Skin epidermis (tissue), 12 donors: ENCODE measurements at regions not wholly inside any gene's neighbourhood (a gene's known extent, or its start where the extent isn't known, plus 50 kb on each side); places are given as distances from the start of the nearest gene placed in this dataset.

Experiments used
- H3K27ac ChIP-seq, 21 experiments: fragments of 200-600 bp; sonication (generic) in 11 of 21; one replicate each; pipeline ENCODE4 v1.5.0; 2020; ENCODE audit warnings: mild to moderate bottlenecking in 3 of 21, inconsistent platforms in 2 of 21, moderate library complexity in 2 of 21
- H3K4me3 ChIP-seq, 7 experiments: fragments of 200-600 bp; sonication (generic) in 2 of 7; one replicate each; pipeline ENCODE4 v1.5.0; 2020; ENCODE audit warnings: inconsistent platforms in 2 of 7, mild to moderate bottlenecking in 2 of 7, moderate library complexity in 1 of 7

DNA sequence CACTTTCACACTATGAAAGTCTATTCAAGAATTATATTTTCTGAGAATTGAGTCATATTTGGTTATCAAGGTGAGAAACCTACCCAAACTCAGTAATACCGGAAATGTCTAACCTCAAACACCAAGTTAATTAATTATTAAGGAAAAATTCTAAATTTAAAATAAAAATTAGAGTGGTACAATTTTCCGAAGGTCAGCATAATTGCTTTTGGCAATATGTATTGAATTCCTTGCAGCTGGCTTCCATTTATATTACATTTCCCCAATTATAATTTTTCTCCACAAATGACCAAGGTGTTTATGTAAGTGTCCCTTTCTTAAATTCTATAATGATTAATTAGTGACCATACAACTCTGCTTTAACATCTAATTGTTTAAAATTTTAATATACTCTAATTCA is 316.0 kb upstream of the IRAK1BP1 start:
- no peak overlapping the region for H3K27ac ChIP-seq
- H3K4me3 ChIP-seq = no peak overlapping the region

DNA sequence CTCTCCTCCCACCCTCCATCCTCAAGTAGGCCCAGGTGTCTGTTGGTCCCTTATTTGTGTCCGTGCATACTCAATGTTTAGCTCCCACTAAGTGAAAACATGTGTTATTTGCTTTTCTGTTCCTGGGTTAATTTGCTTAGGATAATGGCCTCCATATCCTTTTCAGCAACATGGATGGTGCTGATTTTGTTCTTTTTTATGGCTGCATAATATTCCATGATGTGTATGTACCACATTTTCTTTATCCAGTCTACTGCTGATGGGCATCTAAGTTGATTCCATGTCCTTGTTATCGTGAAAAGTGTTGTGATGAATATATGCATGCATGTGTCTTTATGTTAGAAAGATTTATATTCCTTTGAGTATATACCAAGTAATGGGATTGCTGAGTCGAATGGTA is 314.9 kb upstream of the IRAK1BP1 start:
- Histone ChIP-seq H3K27ac (no peak overlapping the region), H3K4me3 (no peak overlapping the region)

DNA sequence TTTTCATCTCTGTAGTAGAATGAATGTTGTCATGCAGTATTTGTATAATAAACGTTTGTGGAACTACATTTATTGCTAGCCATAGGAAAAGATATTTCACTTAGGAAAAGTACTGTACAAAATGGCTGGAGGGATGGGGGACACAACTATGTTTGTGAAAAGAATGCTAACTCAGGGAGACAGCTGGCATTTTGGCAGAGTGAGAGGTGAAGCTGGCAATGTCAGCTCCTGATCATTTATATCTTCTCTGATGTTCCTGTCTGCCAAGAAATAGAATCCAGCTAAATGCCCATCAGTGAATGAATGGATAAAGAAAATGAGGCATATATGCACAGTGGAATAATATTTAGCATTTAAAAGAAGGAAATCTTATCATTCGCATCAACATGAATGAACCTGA is 313.0 kb upstream of the IRAK1BP1 start:
- Histone ChIP-seq H3K27ac (no peak overlapping the region), H3K4me3 (no peak overlapping the region)

DNA sequence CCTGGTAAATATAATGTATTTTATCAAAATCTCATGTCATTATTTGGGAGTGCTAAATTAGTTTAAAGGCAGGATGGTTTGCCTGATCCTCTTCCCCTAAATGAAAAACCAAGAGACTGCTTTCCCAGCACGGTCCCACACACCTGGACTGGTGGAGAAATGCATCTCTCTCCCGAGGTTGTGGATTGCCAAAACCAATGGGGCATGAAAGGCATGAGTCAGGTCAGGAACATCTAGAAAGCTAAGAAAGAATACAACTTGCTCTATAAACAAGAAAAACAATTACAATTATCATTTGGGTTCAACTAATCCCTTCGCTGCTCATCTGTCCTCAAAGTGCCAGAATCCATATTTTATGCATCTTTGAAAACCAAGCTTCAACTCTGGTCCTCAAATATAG is 308.3 kb upstream of the IRAK1BP1 start:
- Histone ChIP-seq H3K27ac (no peak overlapping the region), H3K4me3 (no peak overlapping the region)

DNA sequence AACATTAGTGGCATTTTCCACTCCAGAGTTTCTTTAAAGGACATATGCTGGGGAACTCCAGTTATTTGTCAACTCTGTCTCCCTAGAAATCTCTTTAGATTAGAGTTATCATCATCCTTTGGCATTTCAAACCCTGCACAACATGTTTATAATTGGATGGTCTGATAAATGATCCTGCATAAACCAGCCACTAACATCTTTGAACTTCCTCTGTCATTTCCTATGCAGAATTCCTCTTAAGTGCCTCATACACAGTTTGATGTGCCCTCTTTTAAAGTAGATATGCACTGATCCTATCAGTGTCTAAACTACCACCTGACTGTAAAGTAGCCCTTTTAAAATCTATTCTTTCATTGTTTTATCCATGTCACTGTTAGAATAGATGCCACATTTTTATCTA is 306.3 kb upstream of the IRAK1BP1 start:
- H3K4me3 ChIP-seq = no peak overlapping the region
- no peak overlapping the region for H3K27ac ChIP-seq

DNA sequence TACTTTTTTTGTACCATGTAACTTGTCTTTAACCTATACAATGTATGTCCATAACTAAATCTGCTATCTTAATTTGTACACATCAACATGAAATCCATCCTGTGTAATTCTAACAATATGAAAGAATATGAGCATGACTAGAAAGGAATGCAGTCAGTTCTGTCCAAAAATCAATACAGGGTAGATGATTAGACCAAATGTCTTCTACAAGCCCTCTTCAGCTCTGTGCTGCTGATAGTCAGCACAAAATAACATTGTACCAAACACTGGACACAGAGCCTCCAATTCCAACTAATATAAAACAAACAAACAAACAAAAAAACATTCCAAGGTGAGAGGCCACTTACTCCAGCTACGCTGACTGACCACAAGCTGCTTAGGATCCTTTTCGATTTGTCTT is 301.4 kb upstream of the IRAK1BP1 start:
- Histone ChIP-seq H3K4me3 (no peak overlapping the region), H3K27ac (no peak overlapping the region)

DNA sequence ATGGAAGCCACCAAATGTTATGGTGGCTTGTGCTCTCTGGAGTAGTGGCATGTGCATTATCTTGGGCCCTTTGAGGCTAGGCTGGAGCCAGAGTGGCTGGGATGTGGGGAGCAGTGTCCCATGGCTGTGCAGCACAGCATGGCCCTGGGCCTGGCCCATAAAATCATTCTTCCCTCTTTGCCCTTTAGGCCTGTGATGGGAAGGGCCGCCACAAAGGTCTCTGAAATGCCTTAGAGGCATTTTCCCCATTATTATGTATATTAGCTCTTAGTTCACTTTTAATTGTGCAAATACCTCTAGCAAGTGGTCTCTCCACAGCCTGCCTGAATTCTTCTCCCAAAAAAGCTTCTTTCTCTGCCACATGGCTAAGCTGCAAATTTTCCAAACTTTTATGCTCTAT is 297.3 kb upstream of the IRAK1BP1 start:
- H3K27ac ChIP-seq = no peak overlapping the region
- no peak overlapping the region for H3K4me3 ChIP-seq

DNA sequence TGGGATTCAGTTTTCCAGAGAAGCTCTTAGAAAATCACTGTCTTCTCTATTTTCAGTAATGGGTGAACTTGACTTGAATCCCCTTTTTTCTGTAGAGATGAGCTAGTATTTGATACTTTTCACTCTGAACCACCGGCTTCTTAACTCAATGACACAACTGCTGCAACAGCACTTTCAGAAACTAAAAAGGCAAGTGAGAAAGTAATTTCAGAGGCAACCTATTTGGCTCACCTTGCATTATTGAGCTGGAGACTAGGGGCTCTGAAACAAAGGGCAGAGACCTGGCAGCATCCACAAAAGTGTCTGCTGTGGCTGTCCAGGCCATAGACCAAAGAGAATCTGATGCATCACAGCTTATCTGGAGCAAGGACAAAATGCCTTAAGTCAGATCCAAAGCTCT is 289.8 kb upstream of the IRAK1BP1 start:
- no peak overlapping the region for H3K27ac ChIP-seq
- H3K4me3 ChIP-seq = no peak overlapping the region

DNA sequence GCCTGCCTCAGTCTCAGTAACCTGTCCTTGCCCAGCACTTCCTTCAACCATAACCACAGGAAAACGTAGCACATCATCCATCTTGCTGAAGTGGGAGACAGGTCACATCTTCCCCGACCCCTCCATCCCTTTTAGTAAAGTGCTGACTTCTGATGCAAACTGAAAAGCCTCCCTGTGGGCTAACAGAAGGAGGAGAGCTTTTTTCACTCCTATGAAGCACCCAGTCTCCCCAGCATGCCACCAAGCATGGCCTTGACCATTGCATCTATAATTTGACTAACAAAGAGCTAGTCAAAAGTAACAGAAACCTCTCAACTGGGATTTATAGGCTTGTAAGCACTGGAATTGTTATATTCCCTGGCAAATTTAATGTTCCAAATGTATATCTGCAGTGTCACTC is 288.9 kb upstream of the IRAK1BP1 start:
- Histone ChIP-seq H3K4me3 (no peak overlapping the region), H3K27ac (no peak overlapping the region)

DNA sequence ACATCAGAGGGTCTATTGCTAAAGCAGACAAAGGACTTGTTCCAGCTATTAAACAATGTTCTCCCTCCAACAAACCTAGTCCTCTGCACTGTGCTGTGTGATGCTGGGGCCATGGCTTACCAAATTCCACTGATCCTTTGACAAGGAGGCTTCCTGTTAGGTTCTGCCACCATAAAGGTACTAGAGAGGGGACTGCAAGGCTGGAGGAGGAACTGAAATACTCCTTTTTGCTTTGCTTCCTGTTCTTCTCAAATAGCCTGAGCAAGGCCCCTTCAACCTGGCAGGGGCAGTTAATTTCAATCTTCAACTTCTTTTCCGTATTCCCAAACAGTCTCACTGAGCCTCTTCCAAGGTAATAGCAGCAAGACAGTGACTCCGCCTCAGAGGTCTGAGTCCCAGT is 286.4 kb upstream of the IRAK1BP1 start:
- Histone ChIP-seq H3K27ac (no peak overlapping the region), H3K4me3 (no peak overlapping the region)

DNA sequence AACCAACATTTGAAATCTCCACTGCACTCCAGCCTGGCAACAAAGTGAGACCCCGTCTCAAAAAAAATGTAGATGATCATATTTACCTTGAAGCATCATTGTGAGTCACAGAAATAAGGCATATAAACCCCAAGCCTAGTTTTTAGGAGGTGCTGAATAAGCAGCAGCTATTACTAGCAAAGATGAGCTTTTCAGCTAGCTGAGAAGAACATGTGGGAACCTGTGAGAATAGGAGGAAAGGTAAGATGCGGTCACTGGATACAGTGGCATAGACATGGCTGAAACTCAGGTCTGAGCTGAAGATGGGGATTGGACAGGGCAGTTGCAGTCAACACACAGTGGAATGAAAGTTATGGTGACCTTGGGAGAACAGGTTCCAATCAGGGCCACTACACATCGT is 284.3 kb upstream of the IRAK1BP1 start:
- Histone ChIP-seq H3K4me3 (no peak overlapping the region), H3K27ac (no peak overlapping the region)

DNA sequence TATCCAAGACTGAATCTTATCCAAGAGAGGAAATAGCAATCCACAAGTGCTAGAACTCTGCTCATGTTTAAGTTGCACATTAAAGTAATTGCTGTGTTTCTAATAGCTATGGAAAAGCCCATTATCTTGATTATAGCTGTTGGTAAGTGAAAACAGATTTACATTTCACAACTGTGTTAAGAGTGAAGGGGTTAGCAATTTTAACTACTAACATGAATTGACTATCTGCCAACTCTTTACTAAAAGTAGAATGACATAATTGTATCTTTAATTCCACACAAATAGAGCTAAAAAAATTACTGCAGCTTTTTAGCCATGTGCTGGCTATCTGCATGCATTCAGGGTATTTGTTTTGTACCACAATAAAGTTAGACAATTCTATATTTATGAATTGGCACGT is 277.9 kb upstream of the IRAK1BP1 start:
- Histone ChIP-seq H3K27ac (no peak overlapping the region), H3K4me3 (no peak overlapping the region)

DNA sequence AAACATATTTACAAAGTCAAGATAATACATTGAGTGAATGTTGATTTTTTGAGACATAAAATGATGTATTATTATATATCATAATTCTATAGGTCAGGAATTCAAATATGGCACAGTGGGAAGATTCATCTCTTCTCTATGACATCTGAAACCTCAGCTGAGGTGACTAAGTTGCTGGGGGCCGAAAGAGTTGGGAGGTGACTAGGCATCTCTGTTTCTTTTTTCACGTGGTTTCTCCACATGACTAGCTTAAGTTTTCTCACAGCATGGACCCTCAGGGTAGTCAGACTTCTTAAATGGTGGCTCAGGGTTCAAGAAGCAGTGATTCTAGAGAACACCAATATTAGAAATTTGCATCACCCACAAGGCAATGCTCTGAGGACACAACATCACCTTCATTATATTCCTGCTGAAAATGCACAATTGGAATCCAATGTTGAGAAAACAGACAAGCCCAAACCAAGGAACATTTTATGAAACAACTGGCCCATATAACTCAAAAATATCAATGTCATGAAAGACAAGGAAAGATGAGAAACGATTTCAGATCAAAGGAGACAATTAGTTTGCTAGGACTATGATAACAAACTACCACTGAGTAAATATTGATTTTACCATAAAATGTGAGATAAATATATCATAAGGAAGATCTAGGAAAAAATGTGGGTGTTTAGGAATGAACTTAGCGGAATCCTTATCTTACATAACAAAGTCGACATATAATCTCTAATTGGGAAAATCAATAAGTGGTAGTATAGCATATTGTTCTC is 273.3 kb upstream of the IRAK1BP1 start:
- H3K27ac ChIP-seq = no peak overlapping the region
- no peak overlapping the region for H3K4me3 ChIP-seq

DNA sequence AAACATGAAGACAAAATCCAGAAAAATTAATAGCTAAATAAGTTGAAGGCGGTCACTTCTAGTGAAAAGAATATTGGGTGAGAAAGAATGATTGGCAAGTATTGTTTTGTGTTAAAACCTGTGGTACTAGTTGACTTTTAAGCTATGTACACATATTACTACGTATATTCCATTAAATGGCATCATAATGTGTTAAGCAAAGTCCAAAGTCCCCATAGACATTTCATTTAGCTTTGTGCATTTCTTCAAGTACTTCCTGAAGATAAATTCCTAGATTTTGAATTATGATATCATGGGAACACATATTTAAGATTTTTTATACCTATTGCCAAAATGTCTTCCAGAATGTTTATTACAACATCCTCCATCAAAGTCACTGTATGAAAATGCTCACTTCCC is 272.7 kb upstream of the IRAK1BP1 start:
- no peak overlapping the region for H3K4me3 ChIP-seq
- H3K27ac ChIP-seq = no peak overlapping the region

DNA sequence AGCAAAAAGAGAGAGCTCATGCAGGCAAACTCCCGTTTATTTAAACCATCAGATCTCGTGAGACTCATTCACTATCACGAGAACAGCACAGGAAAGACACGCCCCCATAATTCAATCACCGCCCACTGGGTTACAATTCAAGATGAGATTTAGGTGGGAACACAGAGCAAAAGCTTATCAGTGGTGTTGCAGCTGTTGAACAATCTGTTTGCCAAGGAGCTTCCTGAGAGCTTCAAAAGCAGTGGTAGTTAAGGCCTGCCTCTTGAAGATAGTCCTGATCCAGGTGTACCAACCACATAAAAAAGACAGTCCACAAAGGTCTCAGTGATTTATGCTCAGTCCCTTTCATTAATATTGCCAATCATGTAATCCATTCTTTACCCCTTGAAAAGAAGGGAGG is 269.4 kb upstream of the IRAK1BP1 start:
- peak overlapping the region in 3 of 21 experiments; percentile 29 to 64 (median 61) for H3K27ac ChIP-seq
- H3K4me3 ChIP-seq = no peak overlapping the region

DNA sequence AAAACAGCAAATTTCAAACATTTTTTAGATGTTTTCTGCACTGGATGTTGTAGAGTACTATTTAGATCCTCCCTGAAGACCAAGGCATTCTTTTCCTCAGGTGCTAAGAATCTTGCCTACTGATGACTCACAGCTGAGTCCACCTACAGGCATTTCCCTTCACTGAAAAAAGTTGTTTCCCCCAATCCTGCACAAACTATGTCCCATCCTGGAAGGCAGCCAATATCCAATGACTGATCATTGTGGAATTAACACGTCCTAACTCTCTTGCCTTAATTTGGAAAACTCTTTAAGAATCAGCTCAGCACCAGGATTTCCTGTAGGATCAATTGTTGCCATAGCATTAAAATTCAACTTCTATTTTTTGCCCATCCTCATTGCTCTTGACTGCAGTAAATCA is 268.4 kb upstream of the IRAK1BP1 start:
- peak overlapping the region in 1 of 21 experiments; percentile 64 for H3K27ac ChIP-seq
- no peak overlapping the region for H3K4me3 ChIP-seq

DNA sequence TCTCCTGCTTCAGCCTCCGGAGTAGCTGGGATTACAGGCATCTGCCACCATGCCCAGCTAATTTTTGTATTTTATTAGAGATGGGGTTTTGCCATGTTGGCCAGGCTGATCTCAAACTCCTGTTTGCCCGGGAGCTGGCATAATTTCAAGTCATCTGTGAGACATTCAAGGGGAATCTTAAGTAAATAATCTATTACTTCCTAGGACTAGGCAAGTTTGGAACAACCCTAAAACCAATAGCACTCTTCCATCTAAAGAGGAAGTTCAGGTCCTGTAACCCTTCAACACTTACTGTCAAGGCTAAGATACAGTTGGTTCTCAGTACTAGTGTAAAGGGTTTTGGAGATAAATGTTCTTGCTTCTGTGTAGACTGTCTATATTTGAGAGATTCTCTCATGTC is 267.8 kb upstream of the IRAK1BP1 start:
- no peak overlapping the region for H3K27ac ChIP-seq
- no peak overlapping the region for H3K4me3 ChIP-seq

DNA sequence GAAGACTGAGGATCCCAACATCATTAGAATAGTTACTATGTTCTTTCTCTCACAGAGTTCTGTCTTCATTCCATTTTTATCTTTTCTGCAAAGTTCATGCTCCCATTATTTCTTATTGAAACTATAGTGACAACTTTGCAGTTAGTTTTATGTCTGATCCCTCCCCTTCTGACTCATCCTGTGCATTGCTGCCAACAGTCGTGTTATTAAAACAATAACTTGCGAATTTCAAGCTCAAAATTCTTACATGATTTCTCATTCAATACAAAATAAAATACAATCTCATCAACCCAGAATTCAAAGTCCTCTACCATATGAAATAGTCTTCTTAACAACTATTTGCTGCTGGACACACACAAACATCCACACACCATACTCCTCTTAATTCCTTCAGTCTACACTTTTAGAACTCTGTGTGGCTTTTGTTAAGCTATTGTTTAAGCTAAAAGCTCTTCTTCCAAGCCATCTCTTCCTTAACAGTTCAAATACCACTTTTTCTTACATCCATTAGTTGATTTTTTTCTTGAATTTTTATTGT is 261.4 kb upstream of the IRAK1BP1 start:
- Histone ChIP-seq H3K27ac (no peak overlapping the region), H3K4me3 (no peak overlapping the region)

DNA sequence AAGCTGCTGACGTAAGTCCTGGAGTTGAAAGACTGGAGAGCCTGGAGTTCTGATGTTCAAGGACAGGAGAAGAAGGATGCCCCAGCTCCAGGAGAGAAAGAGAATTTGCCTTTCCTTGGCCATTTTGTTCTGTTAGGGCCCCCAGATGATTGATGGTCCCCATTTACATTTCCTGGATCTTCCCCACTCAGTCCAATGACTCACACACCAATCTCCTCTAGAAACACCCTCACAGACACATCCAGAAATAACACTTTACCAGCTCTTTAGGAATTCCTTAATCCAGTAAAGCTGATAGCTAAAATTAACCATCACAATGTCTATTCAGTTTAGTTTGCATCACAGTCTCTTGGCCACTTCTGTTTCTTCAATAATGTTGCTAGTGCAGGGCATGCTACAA is 260.2 kb upstream of the IRAK1BP1 start:
- H3K27ac ChIP-seq = no peak overlapping the region

DNA sequence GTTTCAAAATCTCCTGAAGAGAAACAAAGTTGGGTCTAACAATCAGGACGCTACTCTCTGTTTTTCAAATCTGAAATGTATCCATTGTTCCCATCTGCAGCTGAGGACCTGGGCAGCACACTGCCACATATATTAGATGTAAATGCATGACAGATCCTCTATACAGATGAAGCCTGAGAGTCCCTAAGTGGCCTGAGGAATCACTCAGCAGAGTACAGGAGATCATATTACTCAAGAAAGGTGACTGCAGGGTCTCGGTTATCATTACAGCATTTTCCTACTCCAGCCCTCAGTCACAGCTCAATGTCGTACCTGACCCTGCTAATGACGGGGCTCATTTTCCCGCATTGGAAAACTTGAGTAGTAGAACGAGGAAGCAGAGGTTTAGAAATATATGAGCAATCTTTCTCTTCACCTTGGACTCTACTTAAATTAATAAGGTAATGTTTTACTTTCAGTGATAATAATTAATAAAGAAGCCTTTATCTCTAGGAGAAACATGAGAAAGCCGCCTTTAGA is 256.2 kb upstream of the IRAK1BP1 start:
- H3K4me3 ChIP-seq = no peak overlapping the region
- H3K27ac ChIP-seq = no peak overlapping the region

More for the DNA sequence above, 260.2 kb upstream of the IRAK1BP1 start:
- H3K4me3 ChIP-seq = no peak overlapping the region

DNA sequence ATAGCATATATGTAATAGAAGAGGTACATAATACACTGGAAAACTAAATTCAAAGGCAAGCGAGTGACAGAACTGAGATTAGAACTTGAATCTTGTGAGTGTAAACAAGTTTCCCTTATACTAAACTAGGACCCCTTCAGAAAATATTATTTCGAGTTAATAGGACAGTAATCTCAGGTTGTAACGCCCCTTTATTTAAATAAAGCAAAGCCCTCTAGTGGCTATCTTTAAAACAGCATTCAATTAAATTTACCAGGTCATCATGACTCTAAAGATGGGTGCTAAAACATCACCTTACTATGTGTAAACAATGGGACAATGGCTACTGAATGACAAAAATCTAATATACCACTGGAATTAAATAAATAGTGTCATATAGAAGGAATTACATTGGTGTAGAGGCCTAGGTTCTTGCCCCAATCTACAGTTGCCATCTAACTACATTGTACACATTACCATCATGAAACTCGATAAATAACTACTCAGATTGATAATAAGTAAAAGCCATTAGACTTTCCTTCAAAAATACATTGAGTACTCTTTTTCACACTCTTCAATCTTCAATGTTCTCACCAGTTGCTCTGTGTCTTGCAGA is 255.4 kb upstream of the IRAK1BP1 start:
- H3K4me3 ChIP-seq = no peak overlapping the region

More for the DNA sequence above, 255.4 kb upstream of the IRAK1BP1 start:
- H3K27ac ChIP-seq = no peak overlapping the region
